Right cardiac atrium (tissue), 5 donors: ENCODE measurements at regions not wholly inside any gene's neighbourhood (a gene's known extent, or its start where the extent isn't known, plus 50 kb on each side); places are given as distances from the start of the nearest gene placed in this dataset.

Experiments
- ATAC-seq, 2 donors: fragments of 200-7000 bp; cut with Tn5 transposase; one replicate each; pipeline versions ENCODE4 v1.8.0 to v1.9.1; 2020; ENCODE audit warnings: moderate library complexity in 2 of 2, mild to moderate bottlenecking in 1 of 2
- DNase-seq, 3 donors: peaks; one replicate each; pipeline ENCODE4 v3.0.0-alpha.2; 2020
- H3K27ac ChIP-seq: one replicate; pipeline ENCODE4 v1.5.1; 2013; ENCODE audit warnings: mild to moderate bottlenecking, low read length, control low read depth, moderate library complexity
- H3K27me3 ChIP-seq: one replicate; pipeline ENCODE4 v1.6.1; 2013; ENCODE audit not compliant: control insufficient read depth, insufficient read depth
- H3K4me1 ChIP-seq: one replicate; pipeline ENCODE4 v1.6.1; 2013; ENCODE audit warnings: low read length; ENCODE audit not compliant: control insufficient read depth, insufficient read depth
- H3K4me3 ChIP-seq: one replicate; pipeline ENCODE4 v1.5.1; 2013; ENCODE audit warnings: low read length, control low read depth
- H3K9me3 ChIP-seq: one replicate; pipeline ENCODE4 v1.6.1; 2013; ENCODE audit warnings: low read length; ENCODE audit not compliant: control insufficient read depth
- WGBS: extraction: QIAGEN DNeasy Blood & Tissue Kit; methylation state at CpG from one replicate; pipeline ENCODE4 v1.1.7; 2013; 5-methylcytosine and 5-hydroxymethylcytosine counted together
- intact Hi-C, 4 donors: fragments of 100-400 bp; cut with DNase I; formaldehyde crosslinking; loops; one replicate each; pipeline versions ENCODE4 v1.11.0 to v1.14.0; 2022 to 2023
- donor health status: healthy with polysubstance abuse.
- donor health status: DM: no; HTN: yes; CAD: no.
- donor health status: DM: no; HTN: no; CAD: no.
- donor health status: DM: no; HTN: yes; CAD: no; lungs with severe emphysema.
- donor health status: DM: yes; HTN: yes; CAD: no.

- H3K9me3 ChIP-seq, result no peaks in the 10 kb centered on the region
- no peaks in the 10 kb centered on the region for H3K4me1 ChIP-seq
- H3K4me3 ChIP-seq, result no peak overlapping the region
- ATAC-seq (no peak), DNase-seq (no peak)
- H3K27me3 ChIP-seq, result no peaks in the 10 kb centered on the region
- no peak overlapping the region for H3K27ac ChIP-seq
- intact Hi-C loops, result no loop called here
Observed at GRCh38 chr7:13307040-13307439, 619.6 kb downstream of the ARL4A start.

- ATAC-seq, result no peak
- no peaks in the 10 kb centered on the region for H3K4me1 ChIP-seq
- H3K27me3 ChIP-seq, result no peaks in the 10 kb centered on the region
- intact Hi-C loops, result no loop called here
- H3K9me3 ChIP-seq, result no peaks in the 10 kb centered on the region
- no peak overlapping the region for H3K27ac ChIP-seq
- H3K4me3 ChIP-seq, result no peak overlapping the region
- DNase-seq, result no peak
Observed at GRCh38 chr7:13308423-13308822, 621.0 kb downstream of the ARL4A start.

- Histone ChIP-seq H3K4me3 (no peak overlapping the region), H3K9me3 (no peaks in the 10 kb centered on the region), H3K4me1 (no peaks in the 10 kb centered on the region), H3K27ac (no peak overlapping the region), H3K27me3 (no peaks in the 10 kb centered on the region)
- intact Hi-C loops, result no loop called here
- DNase-seq (no peak), ATAC-seq (no peak)
Observed at GRCh38 chr7:13309535-13309934, 622.1 kb downstream of the ARL4A start.

GRCh38 chr7:13312307-13312706 lies 624.9 kb downstream of the ARL4A start:
- no peaks in the 10 kb centered on the region for H3K27me3 ChIP-seq
- intact Hi-C loops, result no loop called here
- no peak for DNase-seq
- ATAC-seq, result no peak
- H3K4me3 ChIP-seq, result no peak overlapping the region
- no peaks in the 10 kb centered on the region for H3K4me1 ChIP-seq
- 88% methylated on average over 5 of the region's 5 CpGs for WGBS
- no peak overlapping the region for H3K27ac ChIP-seq
- no peaks in the 10 kb centered on the region for H3K9me3 ChIP-seq

GRCh38 chr7:13320333-13320732 lies 632.9 kb downstream of the ARL4A start:
- no peak for DNase-seq
- intact Hi-C loops, result no loop called here

GRCh38 chr7:13321316-13321715 lies 633.9 kb downstream of the ARL4A start:
- no peaks in the 10 kb centered on the region for H3K4me1 ChIP-seq
- no peaks in the 10 kb centered on the region for H3K9me3 ChIP-seq
- H3K27me3 ChIP-seq, result no peaks in the 10 kb centered on the region
- ATAC-seq, result no peak
- H3K4me3 ChIP-seq, result no peak overlapping the region
- 41% methylated on average over 2 of the region's 2 CpGs for WGBS
- intact Hi-C loops, result no loop called here
- DNase-seq, result no peak
- no peak overlapping the region for H3K27ac ChIP-seq

More at GRCh38 chr7:13320333-13320732, 632.9 kb downstream of the ARL4A start:
- Histone ChIP-seq H3K4me3 (no peak overlapping the region), H3K9me3 (no peaks in the 10 kb centered on the region), H3K27ac (no peak overlapping the region), H3K4me1 (no peaks in the 10 kb centered on the region), H3K27me3 (no peaks in the 10 kb centered on the region)
- ATAC-seq, result no peak

GRCh38 chr7:13322126-13322525 lies 634.7 kb downstream of the ARL4A start:
- Histone ChIP-seq H3K27ac (no peak overlapping the region), H3K27me3 (no peaks in the 10 kb centered on the region), H3K4me3 (no peak overlapping the region), H3K4me1 (no peaks in the 10 kb centered on the region), H3K9me3 (no peaks in the 10 kb centered on the region)
- 37% methylated on average over 5 of the region's 5 CpGs for WGBS
- ATAC-seq (no peak), DNase-seq (no peak)
- intact Hi-C loops, result no loop called here

- WGBS, result 30% methylated on average over 1 of the region's 1 CpG
- H3K4me3 ChIP-seq, result no peak overlapping the region
Observed at GRCh38 chr7:13327669-13328068, 640.2 kb downstream of the ARL4A start.

GRCh38 chr7:13333371-13333770 lies 645.9 kb downstream of the ARL4A start:
- no peaks in the 10 kb centered on the region for H3K27me3 ChIP-seq
- no peak overlapping the region for H3K27ac ChIP-seq
- intact Hi-C loops, result no loop called here
- WGBS, result 58% methylated on average over 1 of the region's 1 CpG
- H3K4me3 ChIP-seq, result no peak overlapping the region
- DNase-seq (no peak), ATAC-seq (no peak)
- no peaks in the 10 kb centered on the region for H3K9me3 ChIP-seq
- H3K4me1 ChIP-seq, result no peaks in the 10 kb centered on the region

More at GRCh38 chr7:13327669-13328068, 640.2 kb downstream of the ARL4A start:
- intact Hi-C loops, result no loop called here
- no peaks in the 10 kb centered on the region for H3K4me1 ChIP-seq
- no peak overlapping the region for H3K27ac ChIP-seq
- no peak for DNase-seq
- H3K9me3 ChIP-seq, result no peaks in the 10 kb centered on the region
- H3K27me3 ChIP-seq, result no peaks in the 10 kb centered on the region
- no peak for ATAC-seq

- intact Hi-C loops, result no loop called here
- Histone ChIP-seq H3K4me1 (no peaks in the 10 kb centered on the region), H3K27me3 (no peaks in the 10 kb centered on the region), H3K9me3 (no peaks in the 10 kb centered on the region), H3K27ac (no peak overlapping the region), H3K4me3 (no peak overlapping the region)
- DNase-seq (no peak), ATAC-seq (no peak)
- WGBS, result 66% methylated on average over 4 of the region's 4 CpGs
Observed at GRCh38 chr7:13336227-13336626, 648.8 kb downstream of the ARL4A start.

GRCh38 chr7:13352677-13353076 lies 636.8 kb downstream of the ETV1 start:
- 46% methylated on average over 1 of the region's 1 CpG for WGBS
- ATAC-seq, result no peak
- no peak for DNase-seq

GRCh38 chr7:13359656-13360055 lies 629.8 kb downstream of the ETV1 start:
- 86% methylated on average over 10 of the region's 10 CpGs for WGBS
- Histone ChIP-seq H3K9me3 (no peaks in the 10 kb centered on the region), H3K4me1 (no peaks in the 10 kb centered on the region), H3K27ac (no peak overlapping the region), H3K4me3 (no peak overlapping the region), H3K27me3 (no peaks in the 10 kb centered on the region)
- no peak for ATAC-seq
- intact Hi-C loops, result no loop called here
- DNase-seq, result no peak

More at GRCh38 chr7:13352677-13353076, 636.8 kb downstream of the ETV1 start:
- H3K9me3 ChIP-seq, result no peaks in the 10 kb centered on the region
- no peak overlapping the region for H3K27ac ChIP-seq
- no peaks in the 10 kb centered on the region for H3K4me1 ChIP-seq
- no peaks in the 10 kb centered on the region for H3K27me3 ChIP-seq
- H3K4me3 ChIP-seq, result no peak overlapping the region
- intact Hi-C loops, result no loop called here
